T47D (cell line): ENCODE measurements at regions not wholly inside any gene's neighbourhood (a gene's known extent, or its start where the extent isn't known, plus 50 kb on each side); places are given as distances from the start of the nearest gene placed in this dataset.
A peak's percentile ranks its signal among the peaks of the same experiment; 100 is the strongest.
"Not testable (repeated sequence)": the region's sequence is repeated elsewhere in the genome, so short reads cannot be mapped to it uniquely, and the experiment has no call there.

Experiments
- DNase-seq, 2 experiments: peaks; one replicate each; pipeline versions ENCODE4 v3.0.0 to v3.0.0-alpha.2; 2011 to 2012; ENCODE audit warnings: low read depth in 1 of 2, low spot score in 1 of 2
- JUND ChIP-seq: IDR thresholded peaks from 2 replicates; pipeline ENCODE4 v1.6.1; 2012; ENCODE audit warnings: low read depth
- in situ Hi-C: cut with HindIII; loops from 2 replicates; pipeline ENCODE4 v1.10.0; 2016; ENCODE audit warnings: low sequenced_read_pairs, low pct_unique_long_range_greater_than_20kb

GRCh38 chr14:86066651-86067050 is 536.7 kb downstream of the FLRT2 start:
- no peak for TF ChIP-seq JUND
- in situ Hi-C loops, result no loop called here

GRCh38 chr14:86065407-86065806 is 535.5 kb downstream of the FLRT2 start:
- in situ Hi-C loops, result no loop called here
- TF ChIP-seq JUND, result no peak
- no peak for DNase-seq

More at GRCh38 chr14:86066651-86067050, 536.7 kb downstream of the FLRT2 start:
- no peak for DNase-seq

- in situ Hi-C loops, DNase-seq: not testable (repeated sequence)
Observed at GRCh38 chr14:86064595-86064994, 534.7 kb downstream of the FLRT2 start.

- in situ Hi-C loops, result no loop called here
- no peak for TF ChIP-seq JUND
- DNase-seq, result peak in 1 of 2 experiments; percentile 59
Observed at GRCh38 chr14:86057018-86057667, 527.2 kb downstream of the FLRT2 start.

GRCh38 chr14:86055512-86056075 is 525.6 kb downstream of the FLRT2 start:
- no peak for DNase-seq
- in situ Hi-C loops, result no loop called here
- TF ChIP-seq JUND, result no peak

- in situ Hi-C loops, result no loop called here
- TF ChIP-seq JUND, result no peak
- DNase-seq, result no peak
Observed at GRCh38 chr14:86052868-86053267, 522.9 kb downstream of the FLRT2 start.

GRCh38 chr14:86050757-86051156 is 520.8 kb downstream of the FLRT2 start:
- TF ChIP-seq JUND, result no peak
- no peak for DNase-seq
- in situ Hi-C loops, result no loop called here

- TF ChIP-seq JUND, result no peak
- in situ Hi-C loops, result no loop called here
- DNase-seq, result no peak
Observed at GRCh38 chr14:86050072-86050683, 520.2 kb downstream of the FLRT2 start.

- TF ChIP-seq JUND, result no peak
- in situ Hi-C loops, result no loop called here
Observed at GRCh38 chr14:86039176-86039575, 509.2 kb downstream of the FLRT2 start.

GRCh38 chr14:86038387-86039042 is 508.6 kb downstream of the FLRT2 start:
- in situ Hi-C loops, result no loop called here
- DNase-seq, result peak; percentile 28 to 63
- TF ChIP-seq JUND, result no peak

More at GRCh38 chr14:86039176-86039575, 509.2 kb downstream of the FLRT2 start:
- DNase-seq, result no peak

- in situ Hi-C loops, result no loop called here
- DNase-seq, result peak in 1 of 2 experiments; percentile 22
- TF ChIP-seq JUND, result no peak
Observed at GRCh38 chr14:86035882-86036281, 505.9 kb downstream of the FLRT2 start.

GRCh38 chr14:86027990-86028389 is 498.0 kb downstream of the FLRT2 start:
- in situ Hi-C loops, result no loop called here
- no peak for DNase-seq
- TF ChIP-seq JUND, result no peak

GRCh38 chr14:86027144-86027543 is 497.2 kb downstream of the FLRT2 start:
- in situ Hi-C loops, result no loop called here
- no peak for DNase-seq
- no peak for TF ChIP-seq JUND
